Lower leg skin (tissue), 3 donors: ENCODE measurements at regions not wholly inside any gene's neighbourhood (a gene's known extent, or its start where the extent isn't known, plus 50 kb on each side); places are given as distances from the start of the nearest gene placed in this dataset.

ENCODE experiments used
- CTCF ChIP-seq, 3 donors: fragments of 450-650 bp; IDR thresholded peaks; one replicate each; pipeline ENCODE4 v1.5.1; 2016; ENCODE audit warnings: antibody characterized with exemption in 3 of 3, mild to moderate bottlenecking in 3 of 3, moderate library complexity in 2 of 3
- POLR2A ChIP-seq, 2 donors: fragments of 450-650 bp; IDR thresholded peaks; one replicate each; pipeline ENCODE4 v1.6.1; 2016 to 2017; ENCODE audit warnings: antibody characterized with exemption in 2 of 2, mild to moderate bottlenecking in 1 of 2, moderate library complexity in 1 of 2

DNA sequence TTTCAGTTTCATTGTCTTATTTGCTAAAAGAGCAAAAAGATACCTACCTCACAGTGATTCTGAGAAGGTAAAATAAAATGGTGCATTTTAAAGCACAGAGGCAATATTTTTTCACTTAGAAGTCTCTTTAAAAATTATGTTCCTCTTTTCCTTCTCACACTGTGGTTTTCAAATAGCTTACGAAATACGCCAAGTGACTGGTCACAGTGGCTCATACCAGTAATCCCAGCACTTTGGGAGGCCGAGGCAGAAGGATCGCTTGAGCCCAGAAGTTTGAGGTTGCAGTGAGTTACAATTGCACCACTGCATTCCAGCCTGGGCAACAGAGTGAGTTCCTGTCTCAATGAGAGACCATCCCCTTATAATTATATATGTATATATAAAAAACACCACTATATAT, 372.6 kb downstream of the FBXO8 start:
- no peak for TF ChIP-seq CTCF (IDR thresholded peaks at IDR 0.05)
- TF ChIP-seq POLR2A (IDR thresholded peaks at IDR 0.05): no peak
